ENCODE measurements at regions not wholly inside any gene's neighbourhood (a gene's known extent, or its start where the extent isn't known, plus 50 kb on each side); places are given as distances from the start of the nearest gene placed in this dataset.

DNA sequence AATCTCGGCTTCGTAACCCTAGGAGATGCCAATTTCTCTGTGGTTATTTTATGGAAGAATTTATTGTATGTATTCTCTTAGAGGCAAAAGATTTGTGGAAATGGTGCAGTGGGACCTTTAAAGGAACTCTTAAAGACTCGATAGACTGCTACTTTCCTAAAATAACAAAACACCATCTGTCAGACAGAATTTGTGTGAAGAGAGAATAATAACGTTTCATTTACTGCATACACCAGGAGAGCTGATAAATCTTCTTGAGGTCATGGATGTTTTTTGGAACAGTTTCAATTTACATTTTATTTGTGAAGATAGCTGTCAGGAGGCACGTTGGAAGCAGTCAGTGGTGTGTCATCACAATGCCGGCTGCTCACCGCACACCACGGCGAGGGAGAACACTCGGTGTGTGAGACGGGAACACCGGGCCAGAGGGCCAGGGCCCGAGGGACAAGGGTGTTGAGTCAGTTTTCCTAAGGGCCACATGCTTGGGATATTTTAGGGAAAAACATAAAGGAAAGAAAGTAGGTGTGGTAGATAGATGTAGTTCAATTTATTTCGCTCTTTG is 1681.0 kb upstream of the DDX18 start:
- no peak for TF ChIP-seq CTCF (conservative IDR thresholded peaks at IDR 0.05 in 1 of 2, IDR thresholded peaks at IDR 0.05 in 1 of 2; ENCODE audit: extremely low read depth in 1 of 2, insufficient read depth in 1 of 2, low read depth in 1 of 2, low read length in 2 of 2)
- TF ChIP-seq EZH2 (IDR thresholded peaks at IDR 0.05; ENCODE audit: borderline replicate concordance, low read length) = no peak

Data from mammary epithelial cell (primary cell).